ENCODE measurements at regions not wholly inside any gene's neighbourhood (a gene's known extent, or its start where the extent isn't known, plus 50 kb on each side); places are given as distances from the start of the nearest gene placed in this dataset.

- TF ChIP-seq POLR2A (IDR thresholded peaks at IDR 0.05), result no peak
These were observed 67.8 kb upstream of the NHSL1 start for GRCh38 chr6:138567052-138567451.

DNA sequence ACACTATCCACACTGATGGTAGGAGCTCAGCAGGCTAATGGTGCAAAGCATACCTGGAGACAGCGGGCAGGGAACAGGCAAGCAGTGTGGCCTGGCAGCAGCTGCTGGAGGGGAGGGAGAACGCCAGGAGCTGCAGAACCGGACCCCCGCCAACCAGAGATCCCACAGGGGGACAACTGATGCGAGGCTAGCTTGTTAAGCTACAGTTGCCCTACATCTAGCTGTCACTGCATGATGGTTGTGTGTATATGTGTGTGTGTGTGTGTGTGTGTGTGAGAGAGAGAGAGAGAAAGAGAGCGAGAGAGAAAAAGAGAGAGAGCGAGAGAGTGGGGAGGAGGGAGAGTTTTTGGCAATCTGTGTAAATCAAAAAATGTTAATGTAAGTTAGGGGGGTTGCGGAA is 69.7 kb upstream of the NHSL1 start:
- TF ChIP-seq POLR2AphosphoS5 (IDR thresholded peaks at IDR 0.05) (no peak), CTCF (IDR thresholded peaks at IDR 0.05) (no peak), POLR2A (IDR thresholded peaks at IDR 0.05) (no peak)
- Histone ChIP-seq H3K9me3 (no peaks in the 10 kb centered on the region), H3K4me3 (no peak overlapping the region), H3K27ac (no peak overlapping the region), H3K36me3 (no peaks in the 10 kb centered on the region), H3K4me1 (replicated peaks) (no peaks in the 10 kb centered on the region), H3K27me3 (replicated peaks; ENCODE audit: insufficient read depth) (no peaks in the 10 kb centered on the region)
- WGBS, result 88% methylated on average over 8 of the region's 8 CpGs
- no peak for DNase-seq (ENCODE audit: low spot score)
- intact Hi-C loops (cut with DNase I), result no loop called here

More at GRCh38 chr6:138567052-138567451, 67.8 kb upstream of the NHSL1 start:
- no peaks in the 10 kb centered on the region for H3K4me1 ChIP-seq (replicated peaks)
- WGBS, result 95% methylated on average over 9 of the region's 9 CpGs
- H3K4me3 ChIP-seq, result no peak overlapping the region
- no peaks in the 10 kb centered on the region for H3K9me3 ChIP-seq
- H3K27ac ChIP-seq, result no peak overlapping the region
- no peaks in the 10 kb centered on the region for H3K36me3 ChIP-seq
- intact Hi-C loops (cut with DNase I), result no loop called here
- no peak for DNase-seq (ENCODE audit: low spot score)
- H3K27me3 ChIP-seq (replicated peaks; ENCODE audit: insufficient read depth), result no peaks in the 10 kb centered on the region

- 91% methylated on average over 2 of the region's 2 CpGs for WGBS
- no peaks in the 10 kb centered on the region for H3K4me1 ChIP-seq (replicated peaks)
These were observed 70.3 kb upstream of the NHSL1 start for GRCh38 chr6:138569554-138569953.

DNA sequence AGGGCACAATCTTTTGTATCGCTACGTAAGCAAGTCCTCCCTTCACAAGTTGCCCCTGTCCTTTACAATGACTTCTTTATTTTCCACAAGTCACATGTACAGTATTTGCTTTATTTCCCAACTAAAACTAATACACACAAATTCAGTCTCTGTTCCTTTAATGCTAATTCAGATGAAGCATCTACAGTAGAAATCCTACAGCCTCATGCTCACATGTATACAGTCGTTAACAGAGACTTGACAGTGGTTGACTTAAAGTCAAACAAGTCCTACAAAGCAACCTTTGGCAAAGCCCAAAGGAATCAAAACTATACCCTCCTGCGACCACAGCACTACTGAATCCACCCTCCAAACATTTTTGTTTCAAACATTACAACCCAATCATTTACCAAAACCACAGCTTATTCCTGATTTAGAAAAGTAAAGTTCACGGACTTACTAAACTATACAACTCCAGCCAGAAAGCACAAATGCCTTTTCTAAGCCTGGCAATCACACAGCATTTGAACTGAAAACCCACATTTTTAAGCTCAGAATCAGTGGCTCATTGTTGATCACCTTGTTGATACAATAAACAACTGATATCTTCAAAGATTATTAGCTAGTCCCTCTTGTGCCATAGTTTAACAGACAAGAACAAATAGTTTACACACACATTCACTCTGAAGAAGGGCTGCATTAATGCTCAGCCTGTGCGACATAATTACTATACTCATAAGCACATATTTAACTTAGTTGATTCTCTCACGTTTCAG is 70.9 kb upstream of the NHSL1 start:
- 72% methylated on average over 7 of the region's 7 CpGs for WGBS
- no peaks in the 10 kb centered on the region for H3K27me3 ChIP-seq (replicated peaks; ENCODE audit: insufficient read depth)

More at GRCh38 chr6:138569554-138569953, 70.3 kb upstream of the NHSL1 start:
- no peaks in the 10 kb centered on the region for H3K27me3 ChIP-seq (replicated peaks; ENCODE audit: insufficient read depth)
- no peak overlapping the region for H3K4me3 ChIP-seq
- H3K36me3 ChIP-seq, result no peaks in the 10 kb centered on the region
- DNase-seq (ENCODE audit: low spot score), result no peak
- no peaks in the 10 kb centered on the region for H3K9me3 ChIP-seq
- TF ChIP-seq POLR2AphosphoS5 (IDR thresholded peaks at IDR 0.05), result no peak
- no peak for TF ChIP-seq CTCF (IDR thresholded peaks at IDR 0.05)
- TF ChIP-seq POLR2A (IDR thresholded peaks at IDR 0.05), result no peak
- no peak overlapping the region for H3K27ac ChIP-seq
- intact Hi-C loops (cut with DNase I), result no loop called here

GRCh38 chr6:138570725-138571029 is 71.4 kb upstream of the NHSL1 start:
- TF ChIP-seq POLR2A (IDR thresholded peaks at IDR 0.05) (no peak), CTCF (IDR thresholded peaks at IDR 0.05) (no peak), POLR2AphosphoS5 (IDR thresholded peaks at IDR 0.05) (no peak)
- no peaks in the 10 kb centered on the region for H3K36me3 ChIP-seq
- no peak overlapping the region for H3K4me3 ChIP-seq
- DNase-seq (ENCODE audit: low spot score), result no peak
- 56% methylated on average over 4 of the region's 4 CpGs for WGBS
- H3K27ac ChIP-seq, result no peak overlapping the region
- H3K9me3 ChIP-seq, result no peaks in the 10 kb centered on the region
- no peaks in the 10 kb centered on the region for H3K4me1 ChIP-seq (replicated peaks)
- H3K27me3 ChIP-seq (replicated peaks; ENCODE audit: insufficient read depth), result no peaks in the 10 kb centered on the region
- intact Hi-C loops (cut with DNase I), result no loop called here

More for the DNA sequence above, 70.9 kb upstream of the NHSL1 start:
- Histone ChIP-seq H3K9me3 (no peaks in the 10 kb centered on the region), H3K4me3 (no peak overlapping the region), H3K27ac (no peak overlapping the region), H3K4me1 (replicated peaks) (no peaks in the 10 kb centered on the region), H3K36me3 (no peaks in the 10 kb centered on the region)
- TF ChIP-seq POLR2AphosphoS5 (IDR thresholded peaks at IDR 0.05) (no peak), POLR2A (IDR thresholded peaks at IDR 0.05) (no peak), CTCF (IDR thresholded peaks at IDR 0.05) (no peak)
- no peak for DNase-seq (ENCODE audit: low spot score)
- intact Hi-C loops (cut with DNase I), result no loop called here
